HL-60 (cell line): ENCODE measurements at regions not wholly inside any gene's neighbourhood (a gene's known extent, or its start where the extent isn't known, plus 50 kb on each side); places are given as distances from the start of the nearest gene placed in this dataset.

Source experiments
- DNase-seq, 2 experiments: peaks; one replicate each; pipeline ENCODE4 v3.0.0-alpha.2; 2010 to 2020; ENCODE audit warnings: low read depth in 1 of 2, low spot score in 1 of 2
- H3K27ac ChIP-seq: fragments of 250-450 bp; sonication (Bioruptor Pico); replicated peaks from 2 replicates; pipeline ENCODE4 v1.5.1; 2020; ENCODE audit warnings: mild to moderate bottlenecking, moderate library complexity
- H3K27me3 ChIP-seq: fragments of 250-450 bp; sonication (Bioruptor Pico); 2 replicates; pipeline ENCODE4 v1.5.1; 2021; ENCODE audit warnings: mild to moderate bottlenecking, moderate library complexity; ENCODE audit not compliant: insufficient read depth, poor library complexity, severe bottlenecking
- H3K4me3 ChIP-seq: replicated peaks from 2 replicates; pipeline ENCODE4 v1.5.1; 2011; ENCODE audit warnings: mild to moderate bottlenecking, control low read depth, low read length; ENCODE audit not compliant: insufficient read depth
- CTCF ChIP-seq: IDR thresholded peaks from one replicate; pipeline ENCODE4 v1.5.1; 2011; ENCODE audit warnings: low read length, control low read depth, inconsistent platforms; ENCODE audit not compliant: insufficient read depth
- GABPA ChIP-seq: IDR thresholded peaks from 2 replicates; pipeline ENCODE4 v1.6.1; 2012; ENCODE audit warnings: low read depth
- POLR2AphosphoS5 ChIP-seq: IDR thresholded peaks from 2 replicates; pipeline ENCODE4 v1.6.1; 2012; ENCODE audit warnings: low read depth
- SPI1 ChIP-seq: IDR thresholded peaks from 2 replicates; pipeline ENCODE4 v1.6.1; 2012; ENCODE audit warnings: low read depth, mild to moderate bottlenecking, borderline replicate concordance
- TF ChIP-seq, protein P1 (sequence below): IDR thresholded peaks from 2 replicates; pipeline ENCODE4 v1.6.1; 2012; ENCODE audit warnings: low read depth; ENCODE audit not compliant: insufficient replicate concordance

GRCh38 chr2:217478831-217479455, 523.9 kb downstream of the TNS1 start:
- no peak for DNase-seq
- H3K4me3 ChIP-seq, result no peak overlapping the region
- TF ChIP-seq POLR2AphosphoS5 (no peak), GABPA (no peak), CTCF (no peak), SPI1 (no peak)
- TF ChIP-seq, protein P1, sequence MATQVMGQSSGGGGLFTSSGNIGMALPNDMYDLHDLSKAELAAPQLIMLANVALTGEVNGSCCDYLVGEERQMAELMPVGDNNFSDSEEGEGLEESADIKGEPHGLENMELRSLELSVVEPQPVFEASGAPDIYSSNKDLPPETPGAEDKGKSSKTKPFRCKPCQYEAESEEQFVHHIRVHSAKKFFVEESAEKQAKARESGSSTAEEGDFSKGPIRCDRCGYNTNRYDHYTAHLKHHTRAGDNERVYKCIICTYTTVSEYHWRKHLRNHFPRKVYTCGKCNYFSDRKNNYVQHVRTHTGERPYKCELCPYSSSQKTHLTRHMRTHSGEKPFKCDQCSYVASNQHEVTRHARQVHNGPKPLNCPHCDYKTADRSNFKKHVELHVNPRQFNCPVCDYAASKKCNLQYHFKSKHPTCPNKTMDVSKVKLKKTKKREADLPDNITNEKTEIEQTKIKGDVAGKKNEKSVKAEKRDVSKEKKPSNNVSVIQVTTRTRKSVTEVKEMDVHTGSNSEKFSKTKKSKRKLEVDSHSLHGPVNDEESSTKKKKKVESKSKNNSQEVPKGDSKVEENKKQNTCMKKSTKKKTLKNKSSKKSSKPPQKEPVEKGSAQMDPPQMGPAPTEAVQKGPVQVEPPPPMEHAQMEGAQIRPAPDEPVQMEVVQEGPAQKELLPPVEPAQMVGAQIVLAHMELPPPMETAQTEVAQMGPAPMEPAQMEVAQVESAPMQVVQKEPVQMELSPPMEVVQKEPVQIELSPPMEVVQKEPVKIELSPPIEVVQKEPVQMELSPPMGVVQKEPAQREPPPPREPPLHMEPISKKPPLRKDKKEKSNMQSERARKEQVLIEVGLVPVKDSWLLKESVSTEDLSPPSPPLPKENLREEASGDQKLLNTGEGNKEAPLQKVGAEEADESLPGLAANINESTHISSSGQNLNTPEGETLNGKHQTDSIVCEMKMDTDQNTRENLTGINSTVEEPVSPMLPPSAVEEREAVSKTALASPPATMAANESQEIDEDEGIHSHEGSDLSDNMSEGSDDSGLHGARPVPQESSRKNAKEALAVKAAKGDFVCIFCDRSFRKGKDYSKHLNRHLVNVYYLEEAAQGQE, result no peak
- H3K27me3 ChIP-seq, result no peaks in the 10 kb centered on the region
- no peak overlapping the region for H3K27ac ChIP-seq

DNA sequence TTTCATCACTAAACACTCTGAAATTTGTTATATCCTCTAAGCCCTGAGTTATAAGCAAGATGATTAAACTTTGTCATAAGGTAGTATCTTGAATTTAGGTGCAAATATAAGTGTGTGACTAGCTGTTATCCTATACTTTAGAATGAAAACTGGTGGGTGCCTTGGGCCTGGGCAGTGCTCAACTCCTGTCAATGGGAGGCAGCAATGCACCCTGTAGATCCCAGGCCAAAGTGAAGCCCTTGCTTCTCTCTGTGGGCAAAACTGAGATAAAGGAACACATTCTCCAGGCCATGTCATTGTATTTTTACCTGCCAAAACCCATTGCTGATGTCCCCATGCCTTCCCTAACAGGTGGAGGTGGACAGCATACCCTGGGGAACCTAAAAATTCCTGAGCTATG, 525.2 kb downstream of the TNS1 start:
- Histone ChIP-seq H3K27ac (no peak overlapping the region), H3K27me3 (no peaks in the 10 kb centered on the region), H3K4me3 (no peak overlapping the region)
- TF ChIP-seq, protein P1, result no peak
- TF ChIP-seq CTCF (no peak), POLR2AphosphoS5 (no peak), GABPA (no peak), SPI1 (no peak)
- DNase-seq, result no peak

- H3K27me3 ChIP-seq, result peaks cover 5% of the 10 kb centered on the region
- no peak overlapping the region for H3K4me3 ChIP-seq
- no peak for TF ChIP-seq GABPA
- TF ChIP-seq, protein P1, result no peak
- TF ChIP-seq CTCF, result no peak
- no peak for TF ChIP-seq POLR2AphosphoS5
- no peak for TF ChIP-seq SPI1
- H3K27ac ChIP-seq, result no peak overlapping the region
- DNase-seq, result no peak
These were observed 527.0 kb downstream of the TNS1 start for GRCh38 chr2:217475791-217476190.
